CD14-positive monocyte (primary cell): ENCODE measurements at regions not wholly inside any gene's neighbourhood (a gene's known extent, or its start where the extent isn't known, plus 50 kb on each side); places are given as distances from the start of the nearest gene placed in this dataset.

Experiments
- DNase-seq, 3 donors: peaks; one replicate each; pipeline ENCODE4 v3.0.0-alpha.2; 2011 to 2022
- H2AFZ ChIP-seq: 2 replicates; pipeline ENCODE4 v1.6.0; 2012; ENCODE audit warnings: mild to moderate bottlenecking, low read depth, low read length, inconsistent platforms; ENCODE audit not compliant: insufficient read depth, poor library complexity, severe bottlenecking
- H3K27ac ChIP-seq, 2 donors: 1 replicate in 1 of 2; 2 replicates in 1 of 2; pipeline ENCODE4 v1.5.1; 2012 to 2013; ENCODE audit warnings: low read length in 2 of 2, control low read depth in 1 of 2, inconsistent platforms in 1 of 2, low read depth in 1 of 2, mild to moderate bottlenecking in 1 of 2
- H3K27me3 ChIP-seq, 2 donors: one replicate each; pipeline versions ENCODE4 v1.6.0 to v1.6.1; 2011 to 2013; ENCODE audit warnings: low read length in 2 of 2; ENCODE audit not compliant: control insufficient read depth in 2 of 2, insufficient read depth in 2 of 2
- H3K36me3 ChIP-seq, 2 donors: replicated peaks in 1 of 2; 1 replicate in 1 of 2; 2 replicates in 1 of 2; pipeline versions ENCODE4 v1.5.1 to v1.6.1; 2012 to 2013; ENCODE audit warnings: low read length in 2 of 2, control low read depth in 1 of 2, inconsistent platforms in 1 of 2, mild to moderate bottlenecking in 1 of 2; ENCODE audit not compliant: insufficient read depth in 2 of 2, control insufficient read depth in 1 of 2
- H3K4me1 ChIP-seq, 2 donors: 1 replicate in 1 of 2; 2 replicates in 1 of 2; pipeline versions ENCODE4 v1.5.1 to v1.6.1; 2012 to 2013; ENCODE audit warnings: low read length in 2 of 2, control low read depth in 1 of 2, inconsistent platforms in 1 of 2, mild to moderate bottlenecking in 1 of 2, moderate library complexity in 1 of 2; ENCODE audit not compliant: insufficient read depth in 2 of 2, control insufficient read depth in 1 of 2
- H3K4me2 ChIP-seq: replicated peaks from 2 replicates; pipeline ENCODE3; 2012; ENCODE audit warnings: low read length, moderate library complexity, mild to moderate bottlenecking; ENCODE audit not compliant: poor library complexity, severe bottlenecking; ENCODE audit errors: extremely low read depth
- H3K4me3 ChIP-seq, 3 experiments: fragments of 200-600 bp in 1 of 3; sonication (generic) in 1 of 3; replicated peaks in 1 of 3; 1 replicate in 2 of 3; 2 replicates in 1 of 3; pipeline ENCODE4 v1.5.1; 2011 to 2013; ENCODE audit warnings: low read length in 3 of 3, mild to moderate bottlenecking in 3 of 3, control low read depth in 2 of 3, low read depth in 2 of 3, inconsistent platforms in 1 of 3, moderate library complexity in 1 of 3
- H3K79me2 ChIP-seq: 2 replicates; pipeline ENCODE4 v1.6.0; 2012; ENCODE audit warnings: mild to moderate bottlenecking, control low read depth, inconsistent platforms, low read length, moderate library complexity; ENCODE audit not compliant: insufficient read depth
- H3K9ac ChIP-seq: 2 replicates; pipeline ENCODE4 v1.6.0; 2017; ENCODE audit warnings: low read length, mild to moderate bottlenecking; ENCODE audit not compliant: insufficient read depth, poor library complexity, severe bottlenecking
- H3K9me3 ChIP-seq, 2 donors: replicated peaks in 1 of 2; 1 replicate in 1 of 2; 2 replicates in 1 of 2; pipeline versions ENCODE4 v1.5.1 to v1.6.1; 2012 to 2013; ENCODE audit warnings: low read length in 2 of 2, control low read depth in 1 of 2; ENCODE audit not compliant: control insufficient read depth in 1 of 2, insufficient read depth in 1 of 2
- H4K20me1 ChIP-seq: 2 replicates; pipeline ENCODE4 v1.6.0; 2012; ENCODE audit warnings: mild to moderate bottlenecking, low read length, control low read depth, moderate library complexity; ENCODE audit not compliant: insufficient read depth
- H3K27ac Mint-ChIP-seq, 7 donors: one replicate each; pipeline ENCODE4 v1.8.0; 2020; ENCODE audit warnings: mild to moderate bottlenecking in 7 of 7, mixed read lengths in 7 of 7, moderate library complexity in 6 of 7, inconsistent platforms in 2 of 7
- H3K27me3 Mint-ChIP-seq, 3 donors: one replicate each; pipeline ENCODE4 v1.8.0; 2021 to 2022; ENCODE audit warnings: low read depth in 3 of 3, mild to moderate bottlenecking in 3 of 3, mixed read lengths in 3 of 3, moderate library complexity in 3 of 3, inconsistent platforms in 1 of 3
- H3K36me3 Mint-ChIP-seq, 2 donors: one replicate each; pipeline ENCODE4 v1.8.0; 2020; ENCODE audit warnings: mixed read lengths in 2 of 2, inconsistent platforms in 1 of 2, mild to moderate bottlenecking in 1 of 2
- H3K4me1 Mint-ChIP-seq: one replicate; pipeline ENCODE4 v1.8.0; 2020; ENCODE audit warnings: mild to moderate bottlenecking, mixed read lengths
- H3K4me3 Mint-ChIP-seq, 2 donors: one replicate each; pipeline ENCODE4 v1.8.0; 2020; ENCODE audit warnings: mild to moderate bottlenecking in 2 of 2, mixed read lengths in 2 of 2, moderate library complexity in 1 of 2
- H3K9me3 Mint-ChIP-seq, 7 donors: one replicate each; pipeline ENCODE4 v1.8.0; 2020 to 2022; ENCODE audit warnings: mixed read lengths in 7 of 7, mild to moderate bottlenecking in 6 of 7, moderate library complexity in 6 of 7, inconsistent platforms in 2 of 7
- WGBS: methylation state at CpG from one replicate; pipeline ENCODE4 v1.1.5; 2013; ENCODE audit warnings: missing lambda C conversion rate; ENCODE audit not compliant: insufficient coverage; 5-methylcytosine and 5-hydroxymethylcytosine counted together
- intact Hi-C, 2 donors: fragments of 100-400 bp; cut with micrococcal nuclease; formaldehyde crosslinking; loops; one replicate each; pipeline versions ENCODE4 v1.15.0 to v1.15.1; 2023
- TF ChIP-seq, protein P1 (sequence below): fragments of 200-600 bp; IDR thresholded peaks from one replicate; pipeline ENCODE4 v1.8.0; 2022; ENCODE audit warnings: antibody characterized with exemption, mild to moderate bottlenecking

DNA sequence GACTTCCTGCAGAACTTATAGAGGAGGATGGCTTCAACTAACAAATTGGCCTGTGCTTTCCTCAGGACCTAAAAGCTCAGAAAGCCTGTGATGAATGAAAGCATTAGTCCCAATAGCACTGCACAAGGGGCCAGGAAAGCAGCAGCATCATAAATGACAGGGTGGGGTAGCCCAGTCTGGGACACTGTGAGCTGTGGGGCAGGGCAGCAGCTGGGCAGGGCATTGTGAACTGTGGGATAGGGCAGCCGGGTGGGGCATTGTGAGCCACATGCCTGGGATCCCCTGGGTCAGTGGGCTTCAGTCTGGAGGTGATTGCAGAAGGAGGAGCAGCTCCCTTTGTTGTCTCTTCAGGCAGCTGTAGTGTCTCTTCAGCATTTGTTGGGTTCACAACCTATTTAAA is 1276.8 kb downstream of the UQCRFS1 start:
- Histone ChIP-seq H3K79me2 (no peaks in the 10 kb centered on the region), H3K4me3 (no peak overlapping the region), H3K36me3 (no peaks in the 10 kb centered on the region), H3K9me3 (peaks cover 5 to 16% of the 10 kb centered on the region in 2 donors), H4K20me1 (no peaks in the 10 kb centered on the region), H3K4me2 (no peak overlapping the region), H2AFZ (no peak overlapping the region), H3K27ac (no peak overlapping the region), H3K9ac (no peak overlapping the region), H3K4me1 (no peaks in the 10 kb centered on the region), H3K27me3 (no peaks in the 10 kb centered on the region)
- no peaks in the 10 kb centered on the region for H3K27me3 Mint-ChIP-seq
- H3K4me1 Mint-ChIP-seq: no peaks in the 10 kb centered on the region
- intact Hi-C loops: no loop called here
- peaks cover 3 to 9% (median 8%) of the 10 kb centered on the region in 7 donors for H3K9me3 Mint-ChIP-seq
- DNase-seq: no peak
- TF ChIP-seq, protein P1, sequence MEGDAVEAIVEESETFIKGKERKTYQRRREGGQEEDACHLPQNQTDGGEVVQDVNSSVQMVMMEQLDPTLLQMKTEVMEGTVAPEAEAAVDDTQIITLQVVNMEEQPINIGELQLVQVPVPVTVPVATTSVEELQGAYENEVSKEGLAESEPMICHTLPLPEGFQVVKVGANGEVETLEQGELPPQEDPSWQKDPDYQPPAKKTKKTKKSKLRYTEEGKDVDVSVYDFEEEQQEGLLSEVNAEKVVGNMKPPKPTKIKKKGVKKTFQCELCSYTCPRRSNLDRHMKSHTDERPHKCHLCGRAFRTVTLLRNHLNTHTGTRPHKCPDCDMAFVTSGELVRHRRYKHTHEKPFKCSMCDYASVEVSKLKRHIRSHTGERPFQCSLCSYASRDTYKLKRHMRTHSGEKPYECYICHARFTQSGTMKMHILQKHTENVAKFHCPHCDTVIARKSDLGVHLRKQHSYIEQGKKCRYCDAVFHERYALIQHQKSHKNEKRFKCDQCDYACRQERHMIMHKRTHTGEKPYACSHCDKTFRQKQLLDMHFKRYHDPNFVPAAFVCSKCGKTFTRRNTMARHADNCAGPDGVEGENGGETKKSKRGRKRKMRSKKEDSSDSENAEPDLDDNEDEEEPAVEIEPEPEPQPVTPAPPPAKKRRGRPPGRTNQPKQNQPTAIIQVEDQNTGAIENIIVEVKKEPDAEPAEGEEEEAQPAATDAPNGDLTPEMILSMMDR: no peak
- no CpG with 5 or more reads among the region's 1 CpG for WGBS
- no peak overlapping the region for H3K27ac Mint-ChIP-seq
- H3K4me3 Mint-ChIP-seq: no peak overlapping the region
- H3K36me3 Mint-ChIP-seq: no peaks in the 10 kb centered on the region

DNA sequence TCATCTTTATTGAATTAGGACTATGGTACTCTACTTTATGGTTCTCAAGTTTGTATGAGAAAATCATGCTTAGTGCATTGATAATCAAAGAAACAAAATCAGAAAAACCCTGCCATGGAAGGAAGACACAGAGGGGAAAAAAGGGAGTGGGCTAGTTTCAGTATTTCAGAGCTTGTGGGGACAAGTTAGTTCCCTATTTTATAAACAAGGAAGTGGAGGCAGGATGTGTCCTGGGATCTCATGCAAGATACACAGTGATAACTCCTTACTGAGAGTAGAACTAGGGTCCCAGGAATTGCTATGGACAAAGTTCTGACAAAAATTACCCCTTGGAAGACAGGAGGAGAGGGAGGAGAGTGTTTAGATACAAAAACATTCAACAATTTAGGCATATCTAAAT is 1277.3 kb downstream of the UQCRFS1 start:
- intact Hi-C loops: no loop called here
- no peaks in the 10 kb centered on the region for H3K4me1 ChIP-seq
- Mint-ChIP-seq H3K36me3 (no peaks in the 10 kb centered on the region), H3K27me3 (no peaks in the 10 kb centered on the region), H3K4me1 (no peaks in the 10 kb centered on the region), H3K9me3 (peaks cover 3 to 10% (median 8%) of the 10 kb centered on the region in 7 donors), H3K4me3 (no peak overlapping the region), H3K27ac (no peak overlapping the region)
- H3K36me3 ChIP-seq: no peaks in the 10 kb centered on the region
- DNase-seq: no peak
- H3K27ac ChIP-seq: no peak overlapping the region
- H2AFZ ChIP-seq: no peak overlapping the region
- no peak overlapping the region for H3K4me3 ChIP-seq
- TF ChIP-seq, protein P1: no peak
- H3K79me2 ChIP-seq: no peaks in the 10 kb centered on the region
- peaks cover 5 to 16% of the 10 kb centered on the region in 2 donors for H3K9me3 ChIP-seq
- H3K4me2 ChIP-seq: no peak overlapping the region
- no peak overlapping the region for H3K9ac ChIP-seq
- H4K20me1 ChIP-seq: no peaks in the 10 kb centered on the region
- no peaks in the 10 kb centered on the region for H3K27me3 ChIP-seq
